Renal cortex interstitium (tissue), 11 donors: ENCODE measurements at regions not wholly inside any gene's neighbourhood (a gene's known extent, or its start where the extent isn't known, plus 50 kb on each side); places are given as distances from the start of the nearest gene placed in this dataset.

Source experiments
- DNase-seq, 11 donors: peaks; one replicate each; pipeline ENCODE4 v3.0.0-alpha.2; 2013; ENCODE audit warnings: low read depth in 9 of 11, low spot score in 4 of 11; ENCODE audit errors: extremely low read depth in 1 of 11

- no peak for DNase-seq
These were observed 78.8 kb upstream of the DISP3 start for GRCh38 chr1:11400155-11400554.

DNA sequence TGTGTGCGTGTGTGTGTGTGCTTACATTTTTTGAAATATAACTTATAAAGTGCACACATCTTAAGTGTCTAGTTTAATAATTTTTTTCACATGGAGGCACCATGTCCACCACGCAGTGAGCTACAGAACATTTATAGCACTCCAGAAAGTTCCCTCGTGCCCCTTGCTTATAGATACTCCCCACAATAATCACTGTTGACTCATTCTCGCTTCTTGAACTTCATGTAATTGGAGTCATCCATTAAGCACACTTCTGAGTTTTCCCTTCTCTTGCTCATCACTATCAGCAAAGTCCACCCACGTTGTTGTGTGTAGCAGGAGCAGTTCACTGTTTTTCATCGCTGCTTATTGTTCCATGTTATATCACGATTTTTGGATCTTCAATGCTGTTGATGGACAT lies 78.4 kb upstream of the DISP3 start:
- DNase-seq: no peak

DNA sequence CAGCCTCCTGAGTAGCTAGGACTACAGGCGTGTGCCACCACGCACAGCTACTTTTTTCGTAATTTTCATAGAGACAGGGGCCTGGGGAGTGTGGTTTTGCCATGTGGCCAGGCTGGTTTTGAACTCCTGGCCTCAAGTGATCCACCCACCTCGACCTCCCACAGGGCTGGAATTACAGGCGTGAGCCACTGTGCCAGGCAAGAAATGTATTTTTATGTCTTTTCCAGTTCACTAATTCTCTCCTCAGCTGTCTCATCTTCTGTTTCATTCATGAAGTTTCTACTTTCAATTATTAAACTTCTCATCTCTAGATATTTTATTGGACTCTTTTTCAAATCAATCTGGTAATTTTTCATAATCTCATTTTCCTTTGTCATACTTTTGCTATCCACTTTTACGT lies 72.1 kb upstream of the DISP3 start:
- no peak for DNase-seq

GRCh38 chr1:11407301-11407994 lies 71.5 kb upstream of the DISP3 start:
- no peak for DNase-seq

- DNase-seq: no peak
These were observed 66.8 kb upstream of the DISP3 start for GRCh38 chr1:11412141-11412540.

GRCh38 chr1:11413986-11414391 lies 65.0 kb upstream of the DISP3 start:
- DNase-seq: peak in 5 of 11 donors; percentile 21 to 41 (median 28)

DNA sequence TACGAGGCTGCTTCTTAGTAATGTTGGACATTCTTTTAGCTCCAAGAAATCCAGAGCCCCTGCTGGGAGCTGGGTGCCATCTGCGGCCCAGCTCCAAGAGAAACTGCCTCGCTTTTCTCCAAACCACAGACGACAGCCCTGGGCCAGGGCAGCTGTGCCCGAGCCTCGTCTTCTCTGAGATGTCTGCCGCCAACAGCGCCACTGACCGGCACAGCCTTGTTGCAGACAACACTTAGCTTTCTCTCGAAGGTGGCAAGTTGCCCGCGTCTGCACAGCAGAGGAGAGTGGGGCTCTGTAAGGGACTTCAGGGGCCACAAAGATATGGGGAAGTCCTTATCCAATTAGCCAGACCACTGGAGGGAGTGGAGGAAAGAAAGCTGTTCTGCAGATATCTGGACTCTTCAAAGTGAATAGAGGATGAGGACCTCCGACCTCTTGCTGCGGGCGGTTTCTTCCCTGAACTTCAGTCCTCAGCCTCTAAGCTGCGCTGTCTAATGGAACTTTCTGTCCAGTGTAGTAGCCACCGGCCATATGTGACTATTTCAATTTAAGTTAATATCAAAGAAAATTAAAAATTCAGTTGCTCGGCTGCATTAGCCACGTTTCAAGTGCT lies 63.9 kb upstream of the DISP3 start:
- no peak for DNase-seq

DNA sequence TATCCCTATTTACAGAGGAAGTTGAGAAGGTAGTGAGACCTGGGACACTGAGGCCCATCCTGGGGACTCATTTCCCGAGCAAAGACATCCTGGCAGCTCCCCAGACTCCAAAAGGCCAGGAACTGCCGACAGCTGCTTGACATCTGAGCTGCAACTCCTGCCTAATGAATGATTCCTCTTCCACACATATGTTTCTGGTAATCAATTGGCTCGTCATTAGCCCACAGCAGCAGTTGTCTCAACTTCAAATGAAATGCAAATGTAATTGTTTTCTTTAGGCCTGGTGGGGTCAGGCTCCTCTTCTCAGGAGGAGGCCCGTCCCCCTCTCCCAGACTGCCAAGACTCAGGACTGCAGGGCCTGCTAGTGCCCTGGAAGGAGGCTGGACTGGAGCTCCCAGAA lies 61.8 kb upstream of the DISP3 start:
- DNase-seq: no peak

GRCh38 chr1:11418056-11418455 lies 60.9 kb upstream of the DISP3 start:
- DNase-seq: no peak

DNA sequence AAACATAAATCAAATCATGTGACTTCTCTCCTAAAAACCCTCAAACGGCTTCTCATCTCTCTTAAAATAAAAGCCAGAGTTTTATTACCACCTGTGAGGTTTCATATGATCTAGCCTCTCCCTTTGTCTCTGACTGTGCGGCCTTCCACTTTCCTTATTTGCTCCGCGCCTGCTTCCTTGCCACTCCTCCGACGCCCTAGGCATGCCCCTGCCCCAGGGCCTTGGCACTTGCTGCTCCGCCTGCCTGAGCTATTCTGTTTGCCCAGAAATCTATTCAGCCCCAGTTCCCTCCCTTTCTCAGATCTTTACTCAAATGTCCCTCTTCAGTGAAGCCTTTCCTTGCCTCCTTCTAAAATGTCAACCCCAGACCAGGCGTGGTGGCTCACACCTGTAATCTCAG lies 57.5 kb upstream of the DISP3 start:
- no peak for DNase-seq

DNA sequence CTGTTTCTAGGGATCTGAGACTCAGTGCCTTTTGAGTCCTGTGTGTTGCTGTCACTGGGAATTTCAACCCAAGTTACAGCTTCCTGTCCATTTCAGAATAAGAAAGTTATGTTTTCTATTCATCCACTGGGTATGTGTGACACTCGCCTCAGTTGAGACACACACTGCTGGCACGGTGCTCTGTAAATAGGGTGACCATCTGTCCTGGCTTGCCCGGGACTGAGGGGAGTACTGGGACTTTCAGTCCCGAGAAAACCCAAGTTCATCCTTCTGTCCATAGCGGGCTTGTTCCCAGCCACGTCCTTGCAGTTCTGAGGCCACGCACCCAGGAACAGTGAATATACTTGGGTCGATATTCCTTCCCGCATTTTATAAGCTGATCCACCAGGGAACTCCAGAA lies 56.3 kb upstream of the DISP3 start:
- no peak for DNase-seq

DNA sequence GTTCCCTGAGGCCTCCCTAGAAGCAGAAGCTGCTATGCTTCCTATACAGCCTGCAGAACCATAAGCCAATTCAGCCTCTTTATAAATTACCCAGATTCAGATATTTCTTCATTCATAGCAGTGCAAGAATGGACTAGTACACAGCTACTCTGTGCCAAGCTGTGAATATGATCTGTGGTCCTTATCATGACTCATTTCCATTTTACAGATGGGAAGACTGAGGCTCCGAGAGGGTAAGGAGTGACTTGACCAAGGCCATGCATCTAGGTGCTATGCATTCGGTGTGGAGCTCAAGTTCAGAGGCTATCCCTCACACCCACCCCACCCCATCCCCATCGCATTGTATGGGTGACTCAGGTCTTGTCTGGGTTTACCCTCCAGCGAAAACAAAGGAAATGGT lies 52.3 kb upstream of the DISP3 start:
- DNase-seq: no peak

- no peak for DNase-seq
These were observed 50.2 kb upstream of the DISP3 start for GRCh38 chr1:11428789-11429188.
